HG02943 (cell line): ENCODE measurements at regions not wholly inside any gene's neighbourhood (a gene's known extent, or its start where the extent isn't known, plus 50 kb on each side); places are given as distances from the start of the nearest gene placed in this dataset.
"Not testable (repeated sequence)": the region's sequence is repeated elsewhere in the genome, so short reads cannot be mapped to it uniquely, and the experiment has no call there.

Experiments used
- ATAC-seq: cut with Tn5 transposase; IDR thresholded peaks from one replicate; pipeline ENCODE4 v1.9.1; 2021; ENCODE audit warnings: mild to moderate bottlenecking, low read depth, moderate library complexity; ENCODE audit not compliant: unreplicated experiment

- ATAC-seq = no peak
These were observed 386.2 kb downstream of the THBS2 start for GRCh38 chr6:168867247-168868102.

- ATAC-seq = no peak
These were observed 387.1 kb downstream of the THBS2 start for GRCh38 chr6:168866534-168866933.

GRCh38 chr6:168865522-168865921, 388.1 kb downstream of the THBS2 start:
- ATAC-seq = no peak

- no peak for ATAC-seq
These were observed 388.8 kb downstream of the THBS2 start for GRCh38 chr6:168864541-168865460.

GRCh38 chr6:168863467-168863866, 390.2 kb downstream of the THBS2 start:
- ATAC-seq = no peak

GRCh38 chr6:168862346-168862980, 391.2 kb downstream of the THBS2 start:
- no peak for ATAC-seq

GRCh38 chr6:168860987-168861386, 392.7 kb downstream of the THBS2 start:
- no peak for ATAC-seq

GRCh38 chr6:168860341-168860740, 393.3 kb downstream of the THBS2 start:
- no peak for ATAC-seq

GRCh38 chr6:168858926-168859325, 394.7 kb downstream of the THBS2 start:
- no peak for ATAC-seq

- no peak for ATAC-seq
These were observed 396.7 kb downstream of the THBS2 start for GRCh38 chr6:168856914-168857313.

GRCh38 chr6:168852376-168852884, 401.2 kb downstream of the THBS2 start:
- ATAC-seq = no peak

- no peak for ATAC-seq
These were observed 401.9 kb downstream of the THBS2 start for GRCh38 chr6:168851460-168852375.

- not testable (repeated sequence) for ATAC-seq
These were observed 403.5 kb downstream of the THBS2 start for GRCh38 chr6:168850027-168850736.

- no peak for ATAC-seq
These were observed 404.2 kb downstream of the THBS2 start for GRCh38 chr6:168849459-168849858.

- no peak for ATAC-seq
These were observed 404.8 kb downstream of the THBS2 start for GRCh38 chr6:168848797-168849196.

- ATAC-seq = no peak
These were observed 404.0 kb downstream of the SMOC2 start for GRCh38 chr6:168844821-168845609.

- ATAC-seq = not testable (repeated sequence)
These were observed 401.7 kb downstream of the SMOC2 start for GRCh38 chr6:168842632-168843212.
